Activated gamma-delta T cell treated with Interleukin-2 at 50 U/mL for 16 hours (primary cell): ENCODE measurements at regions not wholly inside any gene's neighbourhood (a gene's known extent, or its start where the extent isn't known, plus 50 kb on each side); places are given as distances from the start of the nearest gene placed in this dataset.

Source experiments
- DNase-seq: peaks from one replicate; pipeline ENCODE4 v3.0.0-alpha.2; 2020

DNA sequence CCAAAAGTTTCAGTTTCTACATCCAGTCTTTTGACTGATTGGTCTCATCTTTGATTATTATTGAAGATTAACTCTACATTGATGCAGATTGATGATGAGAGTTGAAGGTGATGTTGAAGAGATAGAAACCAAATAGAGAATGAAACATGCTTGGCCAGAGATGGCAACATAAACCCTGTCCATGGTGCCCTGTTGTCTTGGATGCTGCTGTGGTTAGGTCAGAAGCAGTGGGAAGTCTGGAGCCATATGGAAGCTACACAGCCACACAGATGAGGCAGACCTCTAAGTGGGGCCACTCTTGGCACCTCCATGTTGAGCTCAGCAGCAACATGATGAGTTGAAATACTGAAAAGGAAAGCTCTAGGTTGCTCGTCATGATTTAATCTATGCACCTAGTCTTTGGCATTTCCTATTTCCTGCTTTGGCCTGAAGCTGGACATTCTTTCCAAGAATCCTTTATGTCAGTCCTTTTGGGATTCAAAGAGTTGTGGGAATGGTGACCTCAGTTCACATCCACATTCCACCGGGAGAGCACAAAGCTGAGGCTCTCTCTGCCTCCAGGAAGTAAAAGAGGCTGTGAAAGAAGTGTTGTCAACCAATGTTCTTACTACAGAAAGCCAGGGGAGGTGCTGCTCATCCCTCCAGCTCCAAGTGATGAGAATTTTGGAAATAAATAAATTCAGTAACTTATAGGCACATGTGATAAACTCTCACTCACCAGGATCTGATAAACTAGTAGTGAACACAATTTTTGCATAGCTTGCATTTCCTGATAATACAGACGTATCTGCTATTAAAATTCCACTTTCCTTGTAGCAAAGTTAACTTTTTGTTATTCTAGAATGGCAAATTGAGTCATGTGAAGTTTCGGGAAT lies 127.7 kb upstream of the MAF start:
- DNase-seq, result no peak

GRCh38 chr16:79726902-79727301 lies 126.4 kb upstream of the MAF start:
- no peak for DNase-seq

GRCh38 chr16:79725051-79725450 lies 124.5 kb upstream of the MAF start:
- no peak for DNase-seq

DNA sequence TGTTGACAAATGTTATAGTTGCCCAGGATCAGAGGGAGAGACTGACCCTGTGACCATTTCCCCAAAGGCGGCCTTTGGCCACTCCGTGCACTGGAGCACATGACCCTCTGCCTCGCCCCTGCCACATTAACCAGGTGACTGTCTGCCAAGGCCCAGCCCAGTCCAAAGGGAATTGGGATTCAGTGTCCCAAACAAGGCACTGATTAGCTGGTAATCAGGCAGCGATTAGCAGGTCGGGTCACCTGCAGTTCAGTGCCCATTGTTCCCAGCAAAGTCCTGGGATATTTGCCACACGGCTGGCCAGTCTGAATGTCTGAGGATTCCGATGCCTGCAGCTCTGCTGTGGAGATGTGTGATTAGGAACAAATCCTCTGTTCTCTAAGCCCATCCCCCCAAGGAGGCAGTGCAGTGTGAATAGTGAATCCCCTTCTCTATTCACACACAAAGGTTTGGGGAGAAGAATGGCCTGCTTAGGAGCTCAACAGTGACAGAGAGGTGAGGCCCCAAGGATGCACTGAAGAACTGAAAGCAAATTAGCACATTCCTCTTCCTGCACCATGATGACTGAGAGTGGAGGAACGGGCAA lies 123.1 kb upstream of the MAF start:
- no peak for DNase-seq

DNA sequence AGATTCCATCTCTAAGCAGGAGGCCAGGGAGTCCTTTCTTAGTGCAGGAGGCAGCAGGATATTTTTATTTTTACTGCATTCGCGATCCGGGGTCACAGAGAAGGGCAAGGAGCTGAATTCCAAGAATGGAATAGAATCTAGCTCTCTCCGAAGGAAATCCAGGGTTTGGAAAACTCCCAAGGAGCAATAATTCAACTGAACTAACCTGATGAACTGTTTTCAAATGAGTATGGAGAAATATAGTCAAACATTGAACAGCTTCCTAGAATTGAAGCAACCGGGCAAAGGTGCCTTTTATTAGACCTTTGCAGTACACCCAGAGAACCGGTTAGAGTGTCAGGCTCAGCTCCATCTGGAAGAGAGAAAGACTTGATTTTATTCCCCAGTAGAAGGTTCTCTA lies 120.7 kb upstream of the MAF start:
- no peak for DNase-seq

GRCh38 chr16:79717333-79718137 lies 117.0 kb upstream of the MAF start:
- DNase-seq, result no peak

DNA sequence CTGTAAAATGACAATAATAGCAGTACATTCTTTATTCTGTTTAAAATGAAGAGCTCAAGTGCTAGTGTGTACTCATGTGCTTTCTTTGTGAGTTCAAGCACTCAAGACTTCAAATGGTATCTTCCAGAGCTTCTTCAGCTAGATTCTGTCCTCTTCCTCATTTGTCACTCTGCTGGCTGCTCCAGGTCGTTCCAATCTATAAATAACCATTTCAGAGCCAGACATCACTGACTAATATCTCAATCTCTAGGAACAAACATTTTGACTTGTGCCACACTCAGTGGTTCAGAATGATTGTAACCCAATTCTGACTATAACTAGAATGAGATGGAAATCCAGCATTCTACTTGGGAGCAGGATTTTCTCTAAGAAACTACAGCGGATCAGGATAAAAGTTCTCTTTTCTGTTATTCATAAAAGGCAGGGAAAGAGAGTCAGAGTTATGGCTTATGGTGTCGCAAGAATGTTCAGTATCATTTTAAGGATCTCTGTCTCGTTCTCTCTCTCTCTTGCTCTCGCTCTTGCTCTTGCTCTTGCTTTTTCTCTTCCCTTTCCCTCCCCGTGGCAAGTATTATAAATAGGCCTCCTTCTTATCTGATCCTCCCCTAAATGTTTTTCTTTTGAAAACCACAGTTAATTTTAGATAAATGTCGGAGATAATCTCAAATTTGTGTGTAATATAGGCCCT lies 116.3 kb upstream of the MAF start:
- no peak for DNase-seq

DNA sequence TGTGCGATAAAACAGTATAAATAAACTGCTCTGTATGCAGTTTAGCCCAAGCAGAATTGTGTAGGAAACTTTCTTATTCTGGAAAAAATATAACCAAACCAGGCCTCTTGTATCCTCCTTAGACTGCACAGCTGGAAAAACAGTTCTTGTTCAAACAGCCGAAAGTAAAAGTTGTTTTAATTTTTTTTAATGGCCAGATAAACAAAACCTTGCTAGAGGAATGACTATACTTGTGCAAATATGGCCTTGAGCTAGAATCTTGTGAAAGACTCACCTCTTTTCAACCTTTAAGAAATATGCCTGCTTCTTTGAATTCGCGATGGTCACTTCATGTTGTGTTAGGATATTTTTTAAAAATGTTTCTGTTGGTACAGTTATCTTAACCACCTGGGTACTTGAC lies 114.5 kb upstream of the MAF start:
- DNase-seq, result no peak

DNA sequence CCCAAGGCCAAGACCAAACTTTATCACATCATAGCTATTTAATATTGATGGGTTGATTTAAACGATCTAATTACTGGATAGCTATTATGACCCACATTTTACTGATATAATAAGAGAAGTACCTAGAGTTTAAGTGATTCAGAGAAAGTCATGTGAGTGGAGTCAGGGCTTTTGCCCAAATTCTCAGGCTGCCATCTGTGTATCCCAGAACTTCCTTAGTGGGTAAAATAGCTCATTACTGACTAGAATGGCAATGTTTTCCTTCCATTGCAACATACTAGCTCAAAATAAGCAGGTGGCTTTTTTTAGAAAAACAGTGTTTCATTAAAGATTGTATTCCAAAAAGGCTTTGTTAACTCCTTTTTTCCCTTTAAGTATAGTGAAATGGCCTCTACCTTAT lies 113.9 kb upstream of the MAF start:
- DNase-seq, result no peak

DNA sequence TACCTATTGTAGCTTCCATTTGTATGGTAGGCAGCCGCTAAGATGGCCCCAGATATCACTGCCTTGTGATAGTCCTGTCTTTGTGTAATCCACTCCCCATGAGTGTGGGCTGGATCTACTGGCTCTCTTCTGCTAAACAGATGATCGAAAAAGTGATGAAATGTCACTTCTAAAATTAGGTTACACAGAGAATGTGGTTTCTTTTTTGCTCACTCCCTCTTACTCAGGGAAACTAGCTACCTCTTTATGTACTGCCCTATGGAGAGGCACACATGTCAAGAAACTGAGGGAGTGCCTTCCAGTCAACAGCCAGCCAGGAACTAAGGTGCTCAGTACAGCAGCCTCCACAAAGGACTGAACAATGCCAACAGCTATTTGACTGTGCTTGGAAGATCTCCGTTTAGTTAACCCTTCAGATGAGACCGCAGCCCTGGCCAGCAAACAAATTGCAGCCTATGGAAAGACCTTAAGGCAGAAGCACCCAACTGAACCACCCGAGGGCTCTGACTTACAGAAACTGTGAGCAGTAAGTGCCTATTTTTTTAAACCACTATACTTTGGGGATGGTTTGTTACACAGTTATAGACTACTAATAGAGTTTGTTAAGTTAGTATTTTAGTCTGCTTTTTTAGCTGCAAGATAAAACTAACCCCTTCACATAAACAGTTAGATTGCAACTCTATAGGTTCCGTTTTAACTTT lies 113.2 kb upstream of the MAF start:
- no peak for DNase-seq

GRCh38 chr16:79712276-79712675 lies 111.7 kb upstream of the MAF start:
- no peak for DNase-seq

DNA sequence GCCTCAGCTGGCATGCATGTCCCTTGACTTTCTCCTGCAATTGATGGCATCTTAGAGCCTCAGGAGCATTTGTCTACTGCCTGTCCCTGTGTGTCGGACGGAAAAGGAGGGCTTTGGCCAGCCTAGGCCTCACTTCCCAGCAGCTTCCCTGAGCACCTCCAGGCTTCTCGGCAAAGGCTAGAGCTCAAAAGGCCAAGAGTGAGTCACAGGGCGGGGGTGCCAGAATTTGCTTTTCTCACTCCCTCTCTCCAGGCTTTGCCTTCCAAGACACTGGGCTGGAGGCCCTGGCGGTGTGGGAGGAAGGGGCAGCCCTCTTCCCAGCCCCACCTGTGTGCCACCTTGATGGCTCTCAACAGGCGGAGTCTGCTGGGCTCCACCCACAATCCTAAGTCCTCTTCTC lies 107.3 kb upstream of the MAF start:
- DNase-seq, result no peak

DNA sequence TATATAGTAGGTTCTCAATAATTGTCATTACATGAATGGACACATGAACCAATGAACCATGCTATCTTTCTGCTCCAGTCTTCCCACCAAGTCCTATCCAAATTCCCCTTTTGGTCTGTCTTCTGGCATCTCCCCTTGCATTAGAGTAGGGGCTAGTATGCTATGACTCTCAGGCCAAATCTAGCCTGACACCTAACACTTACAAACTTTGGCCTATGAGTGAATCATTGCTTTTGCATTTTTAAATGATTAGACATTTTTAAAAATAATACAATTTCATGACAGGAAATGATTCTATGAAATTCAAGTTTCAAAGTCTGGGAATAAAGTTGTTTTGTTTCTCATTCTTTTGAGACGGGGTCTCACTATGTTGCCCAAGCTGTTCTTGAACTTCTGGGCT lies 102.5 kb upstream of the MAF start:
- no peak for DNase-seq

DNA sequence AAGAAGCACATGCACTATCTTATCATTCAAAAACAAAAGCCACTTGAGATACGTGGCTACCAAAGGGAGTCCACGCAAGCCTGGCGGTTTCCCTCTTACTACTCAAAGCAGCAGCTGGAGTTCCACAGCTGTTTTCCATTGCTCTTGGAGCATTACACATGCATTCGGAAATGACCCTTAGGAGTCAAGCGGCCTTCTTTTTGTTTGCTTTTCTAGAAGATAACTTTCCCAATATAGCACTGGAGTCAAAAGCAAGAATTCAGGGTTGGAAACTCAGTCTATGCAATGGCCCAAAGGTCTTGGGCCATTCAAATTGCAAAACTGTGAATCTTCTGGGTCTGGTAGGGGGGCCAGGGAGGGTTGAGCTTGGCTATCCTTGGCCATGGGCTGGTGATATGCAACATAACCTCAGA lies 97.8 kb upstream of the MAF start:
- DNase-seq, result no peak

- no peak for DNase-seq
Measured at GRCh38 chr16:79697562-79698112, 97.1 kb upstream of the MAF start.

DNA sequence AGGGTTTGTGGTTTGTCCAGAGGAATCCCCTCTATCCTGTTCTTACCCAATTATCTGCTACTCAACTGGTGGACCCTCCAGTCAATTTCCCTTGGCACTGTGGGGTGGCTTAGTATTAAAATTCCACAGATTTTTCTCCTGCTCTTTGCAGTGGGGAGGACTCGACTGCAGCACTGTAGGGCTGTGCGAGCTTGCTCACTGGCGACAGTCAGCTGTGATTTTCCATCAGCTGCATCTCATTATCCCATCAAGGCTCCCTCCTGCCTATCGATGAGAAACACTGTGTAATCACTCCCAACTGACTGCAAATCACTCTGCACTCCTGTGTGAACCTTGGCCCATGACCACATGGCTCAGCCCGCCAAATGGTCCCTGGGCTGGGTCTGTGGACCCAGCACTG lies 90.5 kb upstream of the MAF start:
- no peak for DNase-seq

DNA sequence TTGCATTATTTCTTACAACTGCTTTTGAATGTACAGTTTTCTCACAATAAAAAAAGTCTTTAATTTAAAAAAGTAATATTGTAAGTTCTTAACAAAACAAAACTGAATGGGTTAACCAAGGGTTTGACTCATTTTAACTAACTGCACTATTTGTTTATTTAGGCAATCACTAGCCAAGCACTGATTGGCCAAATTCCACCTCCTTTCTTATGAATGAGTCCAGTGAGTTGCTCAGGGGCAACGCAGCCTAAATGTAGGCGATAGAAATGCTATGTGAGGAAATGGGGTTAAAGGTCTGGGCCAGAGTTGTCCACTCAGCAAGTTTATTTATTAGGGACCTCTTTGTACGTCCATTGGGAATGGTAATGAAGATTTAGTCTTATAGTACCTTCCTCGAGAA lies 89.6 kb upstream of the MAF start:
- DNase-seq, result no peak

DNA sequence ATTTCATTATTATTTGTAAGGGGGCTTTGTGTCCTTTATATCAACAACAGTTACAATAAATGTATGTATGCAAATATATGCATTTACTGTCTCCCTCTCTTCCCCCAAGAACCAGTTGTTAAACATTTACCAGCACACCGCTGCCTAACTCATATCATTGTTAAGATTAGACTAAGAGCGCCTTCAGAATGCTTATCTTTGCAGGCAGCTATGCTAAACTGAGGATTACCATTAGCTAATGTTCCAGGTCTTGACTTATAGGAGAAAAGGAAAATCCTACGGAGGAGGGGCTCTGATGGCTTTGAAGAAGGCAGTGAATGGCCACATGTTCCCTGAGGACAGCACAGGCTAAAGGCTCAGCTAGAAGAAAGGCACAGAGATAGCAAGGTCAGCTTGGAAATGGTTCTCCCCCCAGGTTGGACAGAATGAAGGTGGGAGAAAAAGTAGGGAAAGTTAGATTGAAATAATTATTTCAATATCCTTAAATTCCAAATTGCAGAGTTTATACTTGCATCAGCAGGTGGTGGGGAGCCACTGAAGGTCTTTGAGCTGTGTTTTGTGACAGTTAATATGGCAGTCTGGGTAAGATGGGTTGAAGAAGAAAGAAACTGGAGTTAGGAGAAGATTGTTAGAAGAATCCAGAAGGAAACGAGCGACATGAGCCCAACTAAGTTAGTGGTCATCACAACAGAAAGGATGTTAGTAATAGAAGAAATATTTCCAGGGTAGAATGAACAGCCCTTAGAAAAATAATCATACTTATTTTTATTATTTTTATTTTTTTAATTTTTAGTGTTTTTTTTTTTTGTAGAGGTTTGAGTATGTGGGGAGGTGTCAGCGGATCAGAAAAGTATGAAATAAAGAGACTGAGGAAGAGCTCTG lies 87.0 kb upstream of the MAF start:
- no peak for DNase-seq

DNA sequence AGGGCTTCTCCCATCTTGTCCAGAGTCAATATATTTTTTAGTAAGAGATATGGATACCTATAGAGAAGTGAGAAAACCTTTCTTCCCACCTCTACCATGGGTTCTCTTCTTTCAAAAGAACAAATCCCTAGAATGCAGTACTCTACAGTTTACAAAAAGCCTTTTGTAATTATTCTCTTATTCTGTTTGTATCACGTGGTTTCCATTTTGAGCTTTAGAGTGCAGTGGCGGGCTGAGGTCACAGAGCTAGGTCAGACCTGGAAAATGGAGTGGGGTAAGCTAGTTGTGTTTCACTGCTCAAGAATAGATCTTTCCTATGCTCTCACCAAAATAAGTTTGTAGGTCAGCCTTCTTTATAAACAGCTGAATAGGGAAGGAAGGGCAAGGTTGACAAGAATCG lies 85.3 kb upstream of the MAF start:
- DNase-seq, result no peak

GRCh38 chr16:79679334-79679733 lies 78.8 kb upstream of the MAF start:
- DNase-seq, result no peak

DNA sequence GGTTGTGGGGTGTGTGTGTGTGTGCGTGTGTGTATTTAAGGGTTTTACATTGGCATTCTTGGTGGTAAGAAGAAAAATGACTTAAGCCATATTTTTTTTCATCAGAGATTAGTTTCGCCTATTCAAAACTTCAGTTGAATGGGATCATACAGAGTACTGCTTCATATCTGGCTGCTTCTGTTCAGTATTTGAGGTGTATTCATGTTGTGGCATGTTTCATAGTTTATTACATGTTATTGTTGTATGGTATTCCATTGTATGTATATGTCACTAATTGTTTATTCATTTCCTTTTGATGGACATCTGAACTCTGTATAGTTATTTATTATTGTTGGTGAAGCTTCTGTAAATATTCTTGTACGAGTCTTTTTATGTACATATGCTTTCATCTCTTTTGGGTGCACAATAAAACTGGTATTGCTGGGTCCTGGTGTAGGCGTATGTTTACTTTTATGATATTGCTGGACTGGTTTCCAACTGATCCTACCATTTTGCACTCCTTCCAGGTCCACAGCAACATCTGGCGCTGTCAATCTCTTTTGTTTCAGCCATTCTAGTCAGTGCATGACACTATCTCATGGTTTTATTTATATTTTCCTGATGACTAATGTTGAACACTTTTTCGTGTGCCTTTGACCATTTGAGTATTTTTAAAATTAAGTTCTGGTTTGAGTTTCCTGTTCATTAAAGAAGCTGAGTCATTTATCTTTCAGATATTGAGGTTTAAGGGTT lies 77.4 kb upstream of the MAF start:
- DNase-seq, result no peak
